ENCODE measurements at regions not wholly inside any gene's neighbourhood (a gene's known extent, or its start where the extent isn't known, plus 50 kb on each side); places are given as distances from the start of the nearest gene placed in this dataset.

DNA sequence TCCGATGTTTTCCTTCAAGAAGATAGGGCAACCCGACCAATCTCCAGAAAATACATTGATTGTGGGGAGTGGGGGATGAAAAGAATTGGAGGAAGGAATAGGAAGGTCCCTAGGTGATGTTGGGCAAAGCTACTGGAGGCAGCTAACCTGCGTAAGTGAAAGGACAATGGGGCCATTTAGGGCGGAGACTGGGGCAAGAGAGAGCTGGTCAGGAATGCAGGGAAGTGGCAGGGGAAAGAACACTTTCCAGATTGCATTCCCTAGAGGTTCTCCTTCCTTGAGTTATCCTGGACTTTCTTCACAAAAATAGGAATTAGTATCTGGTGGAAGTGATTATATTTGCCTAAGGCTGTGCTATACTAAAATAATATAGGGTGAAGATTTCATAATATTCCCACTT lies 151.8 kb upstream of the HMGA2 start:
- H3K9me3 ChIP-seq = no peaks in the 10 kb centered on the region
- ATAC-seq = no peak
- no peak for FAIRE-seq
- ChIA-PET POLR2A (no interaction called here), CTCF (interaction anchor here (1.3 kb wide), 1 partner anchor 70 kb away, joined by 12 read pairs; no protein-coding TSS in a partner anchor)
- H3K4me3 ChIP-seq = no peak overlapping the region
- TF ChIP-seq, protein P1, sequence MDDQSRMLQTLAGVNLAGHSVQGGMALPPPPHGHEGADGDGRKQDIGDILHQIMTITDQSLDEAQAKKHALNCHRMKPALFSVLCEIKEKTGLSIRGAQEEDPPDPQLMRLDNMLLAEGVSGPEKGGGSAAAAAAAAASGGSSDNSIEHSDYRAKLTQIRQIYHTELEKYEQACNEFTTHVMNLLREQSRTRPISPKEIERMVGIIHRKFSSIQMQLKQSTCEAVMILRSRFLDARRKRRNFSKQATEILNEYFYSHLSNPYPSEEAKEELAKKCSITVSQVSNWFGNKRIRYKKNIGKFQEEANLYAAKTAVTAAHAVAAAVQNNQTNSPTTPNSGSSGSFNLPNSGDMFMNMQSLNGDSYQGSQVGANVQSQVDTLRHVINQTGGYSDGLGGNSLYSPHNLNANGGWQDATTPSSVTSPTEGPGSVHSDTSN (IDR thresholded peaks at IDR 0.05) = no peak
- TF ChIP-seq FOXS1 (CRISPR knock-in tag; IDR thresholded peaks at IDR 0.05) (no peak), CBX2 (IDR thresholded peaks at IDR 0.05; ENCODE audit: borderline replicate concordance, low read depth) (no peak), NPAS2 (CRISPR knock-in tag; IDR thresholded peaks at IDR 0.05; ENCODE audit: borderline replicate concordance) (no peak), ESRRA (IDR thresholded peaks at IDR 0.05; ENCODE audit: borderline replicate concordance, low read length) (no peak), MAFK (IDR thresholded peaks at IDR 0.05; ENCODE audit: partially characterized antibody) (no peak), EHF (CRISPR knock-in tag; IDR thresholded peaks at IDR 0.05) (no peak), HEYL (CRISPR knock-in tag; IDR thresholded peaks at IDR 0.05) (no peak), EHMT2 (IDR thresholded peaks at IDR 0.05; ENCODE audit: low read depth) (no peak), TFCP2L1 (CRISPR knock-in tag; IDR thresholded peaks at IDR 0.05) (no peak), ZFP36 (IDR thresholded peaks at IDR 0.05; ENCODE audit: borderline replicate concordance, partially characterized antibody) (no peak), BHLHE40 (IDR thresholded peaks at IDR 0.05; ENCODE audit: low read depth, low read length) (no peak), TP53 (CRISPR knock-in tag; IDR thresholded peaks at IDR 0.05) (no peak), RNF2 (IDR thresholded peaks at IDR 0.05; ENCODE audit: borderline replicate concordance, low read depth) (no peak), CHD4 (IDR thresholded peaks at IDR 0.05; ENCODE audit: borderline replicate concordance) (no peak), HDAC2 (IDR thresholded peaks at IDR 0.05) (no peak)
- TF ChIP-seq, protein P2, sequence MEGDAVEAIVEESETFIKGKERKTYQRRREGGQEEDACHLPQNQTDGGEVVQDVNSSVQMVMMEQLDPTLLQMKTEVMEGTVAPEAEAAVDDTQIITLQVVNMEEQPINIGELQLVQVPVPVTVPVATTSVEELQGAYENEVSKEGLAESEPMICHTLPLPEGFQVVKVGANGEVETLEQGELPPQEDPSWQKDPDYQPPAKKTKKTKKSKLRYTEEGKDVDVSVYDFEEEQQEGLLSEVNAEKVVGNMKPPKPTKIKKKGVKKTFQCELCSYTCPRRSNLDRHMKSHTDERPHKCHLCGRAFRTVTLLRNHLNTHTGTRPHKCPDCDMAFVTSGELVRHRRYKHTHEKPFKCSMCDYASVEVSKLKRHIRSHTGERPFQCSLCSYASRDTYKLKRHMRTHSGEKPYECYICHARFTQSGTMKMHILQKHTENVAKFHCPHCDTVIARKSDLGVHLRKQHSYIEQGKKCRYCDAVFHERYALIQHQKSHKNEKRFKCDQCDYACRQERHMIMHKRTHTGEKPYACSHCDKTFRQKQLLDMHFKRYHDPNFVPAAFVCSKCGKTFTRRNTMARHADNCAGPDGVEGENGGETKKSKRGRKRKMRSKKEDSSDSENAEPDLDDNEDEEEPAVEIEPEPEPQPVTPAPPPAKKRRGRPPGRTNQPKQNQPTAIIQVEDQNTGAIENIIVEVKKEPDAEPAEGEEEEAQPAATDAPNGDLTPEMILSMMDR (IDR thresholded peaks at IDR 0.05) = no peak
- H3K4me2 ChIP-seq = no peak overlapping the region
- WGBS (ENCODE audit: missing lambda C conversion rate) = 79% methylated on average over 4 of the region's 4 CpGs
- H3K4me1 ChIP-seq = peaks cover 9% of the 10 kb centered on the region; the same call in 2 of the 3 replicates
- no peak for DNase-seq (ENCODE audit: low read depth in 1 of 2, low spot score in 1 of 2)
- peak overlapping the region in 1 of 2 experiments; percentile 11; a peak in 1 of 6 replicates for H3K27ac ChIP-seq

DNA sequence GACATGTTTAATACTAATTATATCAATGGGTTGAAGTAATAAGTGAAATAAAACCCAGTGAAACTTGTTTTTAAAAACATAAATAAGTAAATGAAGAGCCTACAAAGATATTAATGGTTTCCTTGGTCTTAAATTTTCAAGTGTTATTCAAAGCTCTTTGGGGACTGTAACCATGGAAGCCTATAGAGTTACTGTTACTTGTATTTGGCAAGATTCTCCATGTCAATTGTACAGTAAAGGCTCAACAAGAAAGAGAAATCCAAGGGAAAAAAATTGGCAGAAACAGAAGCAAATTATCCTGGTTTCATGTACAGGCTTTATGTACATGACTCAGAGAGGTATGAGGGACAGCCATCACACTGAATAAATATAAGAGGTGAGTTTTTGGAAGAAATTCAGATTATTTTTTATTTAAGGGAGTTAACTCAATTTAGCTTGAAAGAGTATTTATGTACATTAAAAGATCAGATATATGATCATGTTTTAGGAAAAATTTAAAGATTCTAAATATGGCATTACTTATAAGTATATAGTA lies 151.1 kb upstream of the HMGA2 start:
- FAIRE-seq (peak; percentile 76), ATAC-seq (no peak), DNase-seq (ENCODE audit: low read depth in 1 of 2, low spot score in 1 of 2) (no peak)
- H3K27ac ChIP-seq = peak overlapping the region in 1 of 2 experiments; percentile 30; a peak in 1 of 6 replicates
- ChIA-PET CTCF (interaction anchor here (0.6 to 3.2 kb wide), 9 partner anchors 16 to 142 kb away, joined by 3 to 16 read pairs (median 4); no protein-coding TSS in a partner anchor), POLR2A (no interaction called here)
- 0 out of 3 replicates have a peak overlapping the region, but pooled peaks have one; percentile 8 for H3K4me2 ChIP-seq
- no peak for TF ChIP-seq NPAS2 (CRISPR knock-in tag; IDR thresholded peaks at IDR 0.05; ENCODE audit: borderline replicate concordance)
- no peak for TF ChIP-seq KDM1A (IDR thresholded peaks at IDR 0.05; ENCODE audit: low read depth)
- no peak for TF ChIP-seq PHF8 (IDR thresholded peaks at IDR 0.05; ENCODE audit: borderline replicate concordance, low read depth)
- TF ChIP-seq TFCP2L1 (CRISPR knock-in tag; IDR thresholded peaks at IDR 0.05) = no peak
- TF ChIP-seq HDAC2 (IDR thresholded peaks at IDR 0.05) = no peak
- no peak for TF ChIP-seq MAFK (IDR thresholded peaks at IDR 0.05; ENCODE audit: partially characterized antibody)
- TF ChIP-seq, protein P3, sequence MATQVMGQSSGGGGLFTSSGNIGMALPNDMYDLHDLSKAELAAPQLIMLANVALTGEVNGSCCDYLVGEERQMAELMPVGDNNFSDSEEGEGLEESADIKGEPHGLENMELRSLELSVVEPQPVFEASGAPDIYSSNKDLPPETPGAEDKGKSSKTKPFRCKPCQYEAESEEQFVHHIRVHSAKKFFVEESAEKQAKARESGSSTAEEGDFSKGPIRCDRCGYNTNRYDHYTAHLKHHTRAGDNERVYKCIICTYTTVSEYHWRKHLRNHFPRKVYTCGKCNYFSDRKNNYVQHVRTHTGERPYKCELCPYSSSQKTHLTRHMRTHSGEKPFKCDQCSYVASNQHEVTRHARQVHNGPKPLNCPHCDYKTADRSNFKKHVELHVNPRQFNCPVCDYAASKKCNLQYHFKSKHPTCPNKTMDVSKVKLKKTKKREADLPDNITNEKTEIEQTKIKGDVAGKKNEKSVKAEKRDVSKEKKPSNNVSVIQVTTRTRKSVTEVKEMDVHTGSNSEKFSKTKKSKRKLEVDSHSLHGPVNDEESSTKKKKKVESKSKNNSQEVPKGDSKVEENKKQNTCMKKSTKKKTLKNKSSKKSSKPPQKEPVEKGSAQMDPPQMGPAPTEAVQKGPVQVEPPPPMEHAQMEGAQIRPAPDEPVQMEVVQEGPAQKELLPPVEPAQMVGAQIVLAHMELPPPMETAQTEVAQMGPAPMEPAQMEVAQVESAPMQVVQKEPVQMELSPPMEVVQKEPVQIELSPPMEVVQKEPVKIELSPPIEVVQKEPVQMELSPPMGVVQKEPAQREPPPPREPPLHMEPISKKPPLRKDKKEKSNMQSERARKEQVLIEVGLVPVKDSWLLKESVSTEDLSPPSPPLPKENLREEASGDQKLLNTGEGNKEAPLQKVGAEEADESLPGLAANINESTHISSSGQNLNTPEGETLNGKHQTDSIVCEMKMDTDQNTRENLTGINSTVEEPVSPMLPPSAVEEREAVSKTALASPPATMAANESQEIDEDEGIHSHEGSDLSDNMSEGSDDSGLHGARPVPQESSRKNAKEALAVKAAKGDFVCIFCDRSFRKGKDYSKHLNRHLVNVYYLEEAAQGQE (IDR thresholded peaks at IDR 0.05) = no peak
- TF ChIP-seq CEBPB (IDR thresholded peaks at IDR 0.05) = no peak
- no peak for TF ChIP-seq HEYL (CRISPR knock-in tag; IDR thresholded peaks at IDR 0.05)
- no peak for TF ChIP-seq ZNF302 (CRISPR knock-in tag; IDR thresholded peaks at IDR 0.05)
- TF ChIP-seq CBX8 (IDR thresholded peaks at IDR 0.05) = no peak
- no peak for TF ChIP-seq CHD4 (IDR thresholded peaks at IDR 0.05; ENCODE audit: borderline replicate concordance)
- no peak for TF ChIP-seq TP53 (CRISPR knock-in tag; IDR thresholded peaks at IDR 0.05)
- no peak for TF ChIP-seq NR3C1 (IDR thresholded peaks at IDR 0.05)
- no peak for TF ChIP-seq ZSCAN20 (CRISPR knock-in tag; IDR thresholded peaks at IDR 0.05)
- TF ChIP-seq, protein P4, sequence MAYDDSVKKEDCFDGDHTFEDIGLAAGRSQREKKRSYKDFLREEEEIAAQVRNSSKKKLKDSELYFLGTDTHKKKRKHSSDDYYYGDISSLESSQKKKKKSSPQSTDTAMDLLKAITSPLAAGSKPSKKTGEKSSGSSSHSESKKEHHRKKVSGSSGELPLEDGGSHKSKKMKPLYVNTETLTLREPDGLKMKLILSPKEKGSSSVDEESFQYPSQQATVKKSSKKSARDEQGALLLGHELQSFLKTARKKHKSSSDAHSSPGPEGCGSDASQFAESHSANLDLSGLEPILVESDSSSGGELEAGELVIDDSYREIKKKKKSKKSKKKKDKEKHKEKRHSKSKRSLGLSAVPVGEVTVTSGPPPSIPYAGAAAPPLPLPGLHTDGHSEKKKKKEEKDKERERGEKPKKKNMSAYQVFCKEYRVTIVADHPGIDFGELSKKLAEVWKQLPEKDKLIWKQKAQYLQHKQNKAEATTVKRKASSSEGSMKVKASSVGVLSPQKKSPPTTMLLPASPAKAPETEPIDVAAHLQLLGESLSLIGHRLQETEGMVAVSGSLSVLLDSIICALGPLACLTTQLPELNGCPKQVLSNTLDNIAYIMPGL (CRISPR knock-in tag; IDR thresholded peaks at IDR 0.05; ENCODE audit: borderline replicate concordance) = no peak
- TF ChIP-seq, protein P5, sequence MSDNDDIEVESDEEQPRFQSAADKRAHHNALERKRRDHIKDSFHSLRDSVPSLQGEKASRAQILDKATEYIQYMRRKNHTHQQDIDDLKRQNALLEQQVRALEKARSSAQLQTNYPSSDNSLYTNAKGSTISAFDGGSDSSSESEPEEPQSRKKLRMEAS (IDR thresholded peaks at IDR 0.05) = no peak
- no peak overlapping the region for H3K4me3 ChIP-seq
- H3K4me1 ChIP-seq = peaks cover 9% of the 10 kb centered on the region; the same call in 2 of the 3 replicates
- no peaks in the 10 kb centered on the region for H3K9me3 ChIP-seq

All from A549 (cell line).